RCC 7860 (cell line): ENCODE measurements at regions not wholly inside any gene's neighbourhood (a gene's known extent, or its start where the extent isn't known, plus 50 kb on each side); places are given as distances from the start of the nearest gene placed in this dataset.

Source experiments
- DNase-seq: peaks from one replicate; pipeline ENCODE4 v3.0.0-alpha.2; 2015; ENCODE audit warnings: low spot score
- FAIRE-seq: peaks from 2 replicates; lab custom pipeline; 2012; peaks lifted over from hg19 to GRCh38; lab: Jason Lieb, UNC

- FAIRE-seq (no peak), DNase-seq (no peak)
Observed at GRCh38 chr3:117666812-117667211, 957.2 kb downstream of the TUSC7 start.

GRCh38 chr3:117669774-117670173, 960.2 kb downstream of the TUSC7 start:
- no peak for FAIRE-seq
- no peak for DNase-seq

- FAIRE-seq (no peak), DNase-seq (no peak)
Observed at GRCh38 chr3:117671722-117672318, 962.2 kb downstream of the TUSC7 start.

GRCh38 chr3:117674321-117674720, 964.7 kb downstream of the TUSC7 start:
- no peak for DNase-seq
- no peak for FAIRE-seq

- DNase-seq = no peak
- no peak for FAIRE-seq
Observed at GRCh38 chr3:117681619-117682018, 972.0 kb downstream of the TUSC7 start.

DNA sequence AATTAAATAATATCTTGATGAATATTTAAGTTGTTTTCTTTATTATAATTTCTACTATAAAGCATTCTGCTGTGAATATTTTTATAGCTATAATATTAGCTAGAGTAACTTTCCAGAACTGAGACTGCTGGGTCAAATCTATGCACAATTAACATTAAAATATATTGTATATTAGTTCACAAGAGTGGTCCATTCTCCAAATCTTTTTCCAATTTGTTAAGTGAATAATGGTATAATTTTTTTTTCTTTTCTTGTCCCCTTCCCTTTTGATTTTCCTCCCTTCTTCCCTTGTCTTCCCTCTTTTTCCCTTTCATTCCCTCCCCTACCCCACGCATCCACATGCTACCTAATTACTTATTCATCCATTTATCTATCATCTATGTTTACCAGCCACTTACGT, 977.5 kb downstream of the TUSC7 start:
- FAIRE-seq (peak; percentile 16), DNase-seq (no peak)

DNA sequence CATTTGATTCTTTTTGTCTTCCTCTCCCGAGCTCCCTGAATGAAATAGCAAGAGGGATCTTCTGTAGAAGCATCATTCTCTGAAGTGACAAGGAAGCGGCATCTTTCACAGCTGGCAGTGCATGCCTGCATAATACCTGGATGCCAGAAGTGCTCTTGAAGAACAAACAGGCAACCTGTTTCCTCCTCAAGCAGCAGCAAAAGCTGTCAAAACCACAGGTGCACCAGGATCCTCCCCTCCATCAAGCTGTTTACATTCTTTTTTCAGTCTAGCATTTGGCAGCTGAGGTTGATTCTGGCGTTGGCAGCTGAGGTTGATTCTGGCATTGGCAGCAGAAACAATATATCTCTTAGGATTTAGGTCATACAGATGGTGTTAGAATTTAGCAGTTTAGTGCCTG, 979.0 kb downstream of the TUSC7 start:
- FAIRE-seq = no peak
- DNase-seq = no peak

DNA sequence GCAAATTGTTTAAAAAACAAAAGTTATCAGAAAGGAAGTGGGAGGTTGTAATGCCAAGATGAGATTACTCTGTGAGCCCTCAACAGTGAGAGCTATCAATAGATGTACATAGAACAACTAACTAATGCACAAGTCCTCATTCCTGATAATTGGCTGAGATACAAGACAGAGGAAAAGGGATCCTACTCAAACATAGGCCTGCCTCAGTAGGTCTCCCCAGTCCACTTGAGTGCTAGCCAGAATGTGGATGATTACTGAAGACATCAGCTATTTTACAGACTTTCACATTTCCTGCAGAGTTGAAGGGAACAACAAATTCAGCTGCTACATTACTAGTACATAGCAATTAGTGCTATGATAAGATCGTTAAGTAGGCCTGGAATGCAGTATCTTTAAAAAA, 981.9 kb downstream of the TUSC7 start:
- no peak for FAIRE-seq

GRCh38 chr3:117692416-117692995, 982.9 kb downstream of the TUSC7 start:
- no peak for FAIRE-seq
- DNase-seq = peak; percentile 9

More for the DNA sequence above, 981.9 kb downstream of the TUSC7 start:
- DNase-seq = no peak

- FAIRE-seq (no peak), DNase-seq (no peak)
Observed at GRCh38 chr3:117695321-117695720, 985.7 kb downstream of the TUSC7 start.

DNA sequence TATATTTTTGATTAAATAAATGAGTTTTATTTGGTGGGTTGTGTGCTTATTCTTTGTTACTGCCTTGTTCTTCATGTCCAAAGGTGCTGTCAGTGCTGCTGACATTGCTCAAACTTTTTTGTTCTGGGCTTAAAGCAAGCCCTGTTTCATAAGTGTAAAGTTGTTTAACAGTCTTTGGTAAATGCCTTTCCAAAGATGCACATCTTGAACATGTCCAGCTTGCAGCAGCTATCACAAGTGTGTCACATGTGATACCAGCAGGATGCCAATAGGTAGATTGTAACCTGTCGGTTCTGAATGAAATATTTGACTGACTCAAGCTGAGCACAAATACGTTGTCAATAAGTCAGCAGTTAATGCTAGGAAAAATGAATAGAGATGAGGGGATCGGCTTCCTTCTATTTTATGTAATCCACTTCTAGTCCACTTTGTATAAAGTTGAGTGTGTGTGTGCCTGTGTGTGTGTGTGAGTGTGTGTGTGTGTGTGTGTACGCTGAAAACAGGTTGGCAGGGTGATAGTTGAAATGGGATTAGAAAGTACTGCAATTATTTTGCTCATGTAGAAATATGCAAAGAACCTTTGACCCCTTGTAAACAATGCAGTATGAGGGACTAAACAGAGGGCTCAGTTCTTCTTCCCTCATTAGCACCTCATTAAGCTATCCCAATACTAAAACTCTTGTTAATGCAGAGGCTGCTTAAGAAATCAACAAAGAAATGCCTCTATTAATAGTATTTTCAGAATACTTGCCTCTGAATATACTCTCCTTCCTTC, 986.5 kb downstream of the TUSC7 start:
- no peak for FAIRE-seq
- no peak for DNase-seq

GRCh38 chr3:117696851-117697407, 987.4 kb downstream of the TUSC7 start:
- DNase-seq (no peak), FAIRE-seq (no peak)

GRCh38 chr3:117699058-117699457, 989.5 kb downstream of the TUSC7 start:
- FAIRE-seq (no peak), DNase-seq (no peak)

- no peak for FAIRE-seq
- no peak for DNase-seq
Observed at GRCh38 chr3:117700573-117701360, 991.2 kb downstream of the TUSC7 start.

GRCh38 chr3:117705011-117705410, 995.4 kb downstream of the TUSC7 start:
- no peak for FAIRE-seq
- no peak for DNase-seq

- no peak for FAIRE-seq
- no peak for DNase-seq
Observed at GRCh38 chr3:117706037-117706436, 996.5 kb downstream of the TUSC7 start.

DNA sequence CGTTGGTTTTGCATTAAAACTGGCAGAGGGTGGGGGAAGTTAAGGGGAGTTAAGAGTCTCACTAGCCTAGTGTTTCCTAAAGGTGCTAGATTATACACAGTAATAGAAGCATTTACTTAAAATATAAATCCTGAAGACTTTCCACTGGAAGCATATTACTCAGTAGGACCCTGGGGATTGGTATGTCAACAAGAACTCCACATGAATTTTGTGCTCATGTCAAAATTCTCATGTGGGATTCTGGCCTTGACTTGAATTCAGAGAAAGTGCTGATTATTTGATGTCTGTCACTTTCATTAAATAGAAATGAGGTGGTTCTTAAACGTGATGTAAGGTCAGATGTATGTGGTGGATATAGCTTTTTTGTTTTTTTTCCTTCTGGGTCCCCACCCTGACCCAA, 997.2 kb downstream of the TUSC7 start:
- DNase-seq (no peak), FAIRE-seq (no peak)

DNA sequence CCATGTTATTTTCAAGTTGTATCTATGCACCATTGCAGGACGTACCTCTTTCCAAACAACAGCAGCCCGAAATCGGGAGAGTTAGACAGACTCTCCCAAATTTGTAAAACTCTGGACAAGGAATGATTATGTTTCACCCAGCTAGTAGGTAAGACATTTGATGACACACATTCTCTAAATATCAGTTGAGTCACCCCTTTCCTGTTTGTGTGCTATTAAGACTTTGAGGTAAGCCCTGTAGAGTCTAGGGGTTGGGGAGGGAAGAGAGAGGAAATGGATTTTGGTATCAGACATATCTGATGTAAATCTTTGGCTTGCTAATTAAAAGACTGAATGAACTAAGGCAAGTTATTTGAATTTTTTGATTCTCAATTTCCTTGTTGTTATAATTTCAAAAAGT, 999.0 kb downstream of the TUSC7 start:
- FAIRE-seq = no peak
- DNase-seq = no peak

GRCh38 chr3:117709108-117709507, 999.5 kb downstream of the TUSC7 start:
- DNase-seq = no peak
- FAIRE-seq = no peak

DNA sequence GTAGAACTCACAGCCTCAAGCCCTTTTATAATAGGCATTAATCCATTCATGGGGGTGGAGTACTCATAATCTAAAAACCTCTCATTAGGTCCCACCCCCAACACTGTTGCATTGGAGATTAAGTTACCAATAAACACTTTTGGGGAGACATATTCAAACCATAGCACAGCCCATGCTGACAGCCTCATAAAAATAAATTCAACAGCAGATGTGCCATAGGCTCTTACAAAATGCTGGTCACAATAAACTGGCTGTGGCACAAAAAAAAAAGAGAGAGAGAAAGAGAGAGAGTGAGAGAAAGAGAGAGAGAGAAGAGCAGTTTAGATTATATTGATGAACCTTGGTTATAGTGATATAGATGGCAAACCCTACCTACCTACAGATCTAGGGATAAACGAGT, 1000.9 kb downstream of the TUSC7 start:
- FAIRE-seq = no peak
- no peak for DNase-seq

DNA sequence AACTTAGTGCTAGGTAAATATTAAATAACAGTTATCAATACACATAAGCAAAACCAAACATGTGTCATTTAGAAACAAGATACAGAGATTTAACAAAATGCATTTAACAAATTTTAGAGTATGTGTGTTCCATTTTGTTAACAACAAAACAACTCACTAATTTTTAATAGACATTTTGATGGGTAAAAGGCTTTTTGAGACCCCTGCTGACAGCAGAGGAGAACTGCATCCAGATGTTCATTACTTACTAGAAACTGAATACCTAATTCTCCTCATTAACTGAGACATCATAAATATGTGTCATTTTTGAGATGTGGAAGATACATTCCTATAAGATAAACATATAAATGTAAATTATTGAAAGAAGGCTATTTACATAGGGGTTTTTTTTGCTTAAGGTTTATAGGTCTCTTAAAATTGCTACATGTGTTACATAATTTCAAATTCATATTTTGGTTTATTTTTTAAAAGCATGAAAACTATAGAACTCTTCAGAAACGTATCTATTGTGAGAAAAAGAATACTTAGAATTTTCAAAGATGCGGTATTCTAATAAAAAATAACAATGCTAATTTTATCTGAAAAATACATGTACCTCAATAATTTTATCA, 1009.8 kb downstream of the TUSC7 start:
- peak; percentile 28 for DNase-seq
- FAIRE-seq = peak; percentile 86
